Stomach (tissue), 8 donors: ENCODE measurements at regions not wholly inside any gene's neighbourhood (a gene's known extent, or its start where the extent isn't known, plus 50 kb on each side); places are given as distances from the start of the nearest gene placed in this dataset.

ENCODE experiments used
- DNase-seq, 2 donors: peaks; one replicate each; pipeline versions ENCODE4 v3.0.0 to v3.0.0-alpha.2; 2013 to 2019
- H3K27ac ChIP-seq, 5 donors: fragments of 200-600 bp in 4 of 5; sonication (generic) in 4 of 5; one replicate each; pipeline ENCODE4 v1.5.1; 2013 to 2019; ENCODE audit warnings: mild to moderate bottlenecking in 1 of 5, moderate library complexity in 1 of 5
- H3K27me3 ChIP-seq, 3 donors: fragments of 200-600 bp; sonication (generic); one replicate each; pipeline ENCODE4 v1.5.1; 2017 to 2019; ENCODE audit warnings: mixed run types in 1 of 3
- H3K36me3 ChIP-seq, 4 donors: fragments of 200-600 bp; sonication (generic); 1 replicate in 3 of 4; 2 replicates in 1 of 4; pipeline ENCODE4 v1.5.1; 2016 to 2019
- H3K4me1 ChIP-seq, 4 donors: fragments of 200-600 bp; sonication (generic); one replicate each; pipeline ENCODE4 v1.5.1; 2016 to 2019
- H3K4me3 ChIP-seq, 4 donors: fragments of 200-600 bp; sonication (generic) in 3 of 4; one replicate each; pipeline ENCODE4 v1.5.1; 2016 to 2019; ENCODE audit warnings: mild to moderate bottlenecking in 1 of 4
- H3K9me3 ChIP-seq, 4 donors: fragments of 200-600 bp; sonication (generic); one replicate each; pipeline ENCODE4 v1.5.1; 2016 to 2019
- EP300 ChIP-seq: sonication (generic); formaldehyde crosslinking; IDR thresholded peaks from one replicate; pipeline ENCODE4 v1.6.1; 2017; ENCODE audit warnings: antibody characterized with exemption
- POLR2A ChIP-seq, 4 donors: fragments of 450-650 bp; IDR thresholded peaks; one replicate each; pipeline ENCODE4 v1.6.1; 2016; ENCODE audit warnings: antibody characterized with exemption in 4 of 4, control low read depth in 2 of 4, mild to moderate bottlenecking in 1 of 4, moderate library complexity in 1 of 4
- POLR2AphosphoS5 ChIP-seq, 3 donors: sonication (generic); formaldehyde crosslinking; IDR thresholded peaks; one replicate each; pipeline ENCODE4 v1.6.1; 2016; ENCODE audit warnings: antibody characterized with exemption in 3 of 3
- WGBS, 5 donors: extraction: QIAGEN DNeasy Blood & Tissue Kit in 3 of 5; methylation state at CpG; one replicate each; pipeline versions ENCODE4 v1.1.5 to v1.1.7; 2013 to 2018; 5-methylcytosine and 5-hydroxymethylcytosine counted together
- intact Hi-C: fragments of 100-400 bp; cut with DNase I; formaldehyde crosslinking; loops from one replicate; pipeline ENCODE4 v1.15.1; 2023; ENCODE audit warnings: low total_unique reads
- TF ChIP-seq, protein P1 (sequence below), 7 experiments: fragments of 450-650 bp in 4 of 7; fragments of 200-600 bp in 3 of 7; sonication (generic) in 3 of 7; IDR thresholded peaks; one replicate each; pipeline ENCODE4 v1.5.1; 2016 to 2019; ENCODE audit warnings: antibody characterized with exemption in 7 of 7, control low read depth in 2 of 7, mild to moderate bottlenecking in 1 of 7
- donor health status: healthy with polysubstance abuse.
- donor health status: Bipolar disorder and iron deficiency.
- donor health status: healthy.

- no peaks in the 10 kb centered on the region for H3K4me1 ChIP-seq
- DNase-seq = no peak
- WGBS, 5 donors = 15 to 46% (median 26%) methylated on average over 1 of the region's 1 CpG
- H3K27ac ChIP-seq = no peak overlapping the region
- H3K27me3 ChIP-seq = no peaks in the 10 kb centered on the region
- peaks cover 0 to 14% (median 7%) of the 10 kb centered on the region in 4 donors for H3K9me3 ChIP-seq
- TF ChIP-seq EP300 (no peak), POLR2A (IDR thresholded peaks at IDR 0.05) (no peak), POLR2AphosphoS5 (IDR thresholded peaks at IDR 0.05) (no peak)
- TF ChIP-seq, protein P1, sequence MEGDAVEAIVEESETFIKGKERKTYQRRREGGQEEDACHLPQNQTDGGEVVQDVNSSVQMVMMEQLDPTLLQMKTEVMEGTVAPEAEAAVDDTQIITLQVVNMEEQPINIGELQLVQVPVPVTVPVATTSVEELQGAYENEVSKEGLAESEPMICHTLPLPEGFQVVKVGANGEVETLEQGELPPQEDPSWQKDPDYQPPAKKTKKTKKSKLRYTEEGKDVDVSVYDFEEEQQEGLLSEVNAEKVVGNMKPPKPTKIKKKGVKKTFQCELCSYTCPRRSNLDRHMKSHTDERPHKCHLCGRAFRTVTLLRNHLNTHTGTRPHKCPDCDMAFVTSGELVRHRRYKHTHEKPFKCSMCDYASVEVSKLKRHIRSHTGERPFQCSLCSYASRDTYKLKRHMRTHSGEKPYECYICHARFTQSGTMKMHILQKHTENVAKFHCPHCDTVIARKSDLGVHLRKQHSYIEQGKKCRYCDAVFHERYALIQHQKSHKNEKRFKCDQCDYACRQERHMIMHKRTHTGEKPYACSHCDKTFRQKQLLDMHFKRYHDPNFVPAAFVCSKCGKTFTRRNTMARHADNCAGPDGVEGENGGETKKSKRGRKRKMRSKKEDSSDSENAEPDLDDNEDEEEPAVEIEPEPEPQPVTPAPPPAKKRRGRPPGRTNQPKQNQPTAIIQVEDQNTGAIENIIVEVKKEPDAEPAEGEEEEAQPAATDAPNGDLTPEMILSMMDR (IDR thresholded peaks at IDR 0.05) = no peak
- H3K36me3 ChIP-seq = no peaks in the 10 kb centered on the region
- H3K4me3 ChIP-seq = no peak overlapping the region
- intact Hi-C loops = no loop called here
Measured at GRCh38 chr12:118827047-118827446, 154.3 kb upstream of the SRRM4 start.

DNA sequence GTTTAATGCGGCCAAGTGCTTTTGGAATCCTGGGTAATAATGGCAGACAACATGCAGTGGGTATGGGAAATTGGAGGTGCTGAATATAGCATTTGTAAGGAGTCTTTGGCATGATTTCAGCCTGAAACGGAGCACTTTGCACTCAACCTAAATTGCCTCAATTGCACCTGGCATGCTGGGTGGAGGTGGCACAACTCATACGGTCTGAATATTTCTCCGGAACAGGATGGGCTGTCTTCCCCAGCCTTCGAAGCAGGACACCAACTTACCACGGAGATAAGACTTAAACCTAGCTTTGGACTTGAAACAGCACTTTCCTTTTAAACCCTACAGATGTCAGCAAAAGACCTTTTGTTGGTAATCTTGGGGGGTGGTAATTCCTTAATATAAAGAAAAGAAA lies 153.7 kb upstream of the SRRM4 start:
- 75 to 81% (median 79%) methylated on average over 6 of the region's 6 CpGs for WGBS, 5 donors
- Histone ChIP-seq H3K9me3 (peaks cover 0 to 14% (median 7%) of the 10 kb centered on the region in 4 donors), H3K4me3 (no peak overlapping the region), H3K4me1 (no peaks in the 10 kb centered on the region), H3K36me3 (no peaks in the 10 kb centered on the region), H3K27ac (no peak overlapping the region), H3K27me3 (no peaks in the 10 kb centered on the region)
- TF ChIP-seq POLR2AphosphoS5 (IDR thresholded peaks at IDR 0.05) = no peak
- no peak for TF ChIP-seq POLR2A (IDR thresholded peaks at IDR 0.05)
- TF ChIP-seq, protein P1 (IDR thresholded peaks at IDR 0.05) = no peak
- no peak for TF ChIP-seq EP300
- DNase-seq = no peak
- intact Hi-C loops = no loop called here

- intact Hi-C loops = no loop called here
- WGBS, 5 donors = 86 to 95% (median 92%) methylated on average over 1 of the region's 1 CpG
- no peaks in the 10 kb centered on the region for H3K36me3 ChIP-seq
- no peak for DNase-seq
- H3K4me3 ChIP-seq = no peak overlapping the region
- H3K9me3 ChIP-seq = peaks cover 0 to 10% (median 5%) of the 10 kb centered on the region in 4 donors
- H3K27me3 ChIP-seq = peaks cover 0 to 5% (median 0%) of the 10 kb centered on the region in 3 donors
- H3K27ac ChIP-seq = no peak overlapping the region
- H3K4me1 ChIP-seq = no peaks in the 10 kb centered on the region
- TF ChIP-seq POLR2A (IDR thresholded peaks at IDR 0.05) (no peak), EP300 (no peak), POLR2AphosphoS5 (IDR thresholded peaks at IDR 0.05) (no peak)
- TF ChIP-seq, protein P1 (IDR thresholded peaks at IDR 0.05) = no peak
Measured at GRCh38 chr12:118830296-118830695, 151.0 kb upstream of the SRRM4 start.

GRCh38 chr12:118835926-118836325 lies 145.4 kb upstream of the SRRM4 start:
- TF ChIP-seq POLR2AphosphoS5 (IDR thresholded peaks at IDR 0.05) (no peak), POLR2A (IDR thresholded peaks at IDR 0.05) (no peak), EP300 (no peak)
- TF ChIP-seq, protein P1 (IDR thresholded peaks at IDR 0.05) = no peak
- intact Hi-C loops = no loop called here
- 74 to 93% (median 92%) methylated on average over 1 of the region's 1 CpG for WGBS, 5 donors
- H3K27ac ChIP-seq = no peak overlapping the region
- peaks cover 0 to 5% (median 0%) of the 10 kb centered on the region in 3 donors for H3K27me3 ChIP-seq
- no peaks in the 10 kb centered on the region for H3K36me3 ChIP-seq
- no peaks in the 10 kb centered on the region for H3K9me3 ChIP-seq
- H3K4me3 ChIP-seq = no peak overlapping the region
- no peaks in the 10 kb centered on the region for H3K4me1 ChIP-seq
- no peak for DNase-seq
